HG02610 (cell line): ENCODE measurements at regions not wholly inside any gene's neighbourhood (a gene's known extent, or its start where the extent isn't known, plus 50 kb on each side); places are given as distances from the start of the nearest gene placed in this dataset.

Experiments used
- ATAC-seq: cut with Tn5 transposase; IDR thresholded peaks from one replicate; pipeline ENCODE4 v1.9.1; 2021; ENCODE audit warnings: mild to moderate bottlenecking, moderate library complexity; ENCODE audit not compliant: unreplicated experiment

GRCh38 chr2:147384659-147385058 is 460.2 kb upstream of the ACVR2A start:
- ATAC-seq: no peak

GRCh38 chr2:147382322-147382948 is 462.4 kb upstream of the ACVR2A start:
- ATAC-seq: no peak

GRCh38 chr2:147378403-147378802 is 466.4 kb upstream of the ACVR2A start:
- ATAC-seq: no peak

GRCh38 chr2:147375073-147375472 is 469.8 kb upstream of the ACVR2A start:
- ATAC-seq: no peak

GRCh38 chr2:147374423-147374811 is 470.4 kb upstream of the ACVR2A start:
- no peak for ATAC-seq

- no peak for ATAC-seq
Observed at GRCh38 chr2:147373800-147374422, 470.9 kb upstream of the ACVR2A start.

GRCh38 chr2:147368306-147368705 is 476.5 kb upstream of the ACVR2A start:
- no peak for ATAC-seq

- ATAC-seq: no peak
Observed at GRCh38 chr2:147366279-147366678, 478.6 kb upstream of the ACVR2A start.

GRCh38 chr2:147365622-147366021 is 479.2 kb upstream of the ACVR2A start:
- no peak for ATAC-seq

GRCh38 chr2:147364597-147364996 is 480.2 kb upstream of the ACVR2A start:
- peak; percentile 38 for ATAC-seq

GRCh38 chr2:147363181-147363580 is 481.6 kb upstream of the ACVR2A start:
- no peak for ATAC-seq

GRCh38 chr2:147358375-147358774 is 486.5 kb upstream of the ACVR2A start:
- no peak for ATAC-seq

GRCh38 chr2:147356157-147356556 is 488.7 kb upstream of the ACVR2A start:
- no peak for ATAC-seq

GRCh38 chr2:147355706-147356105 is 489.1 kb upstream of the ACVR2A start:
- no peak for ATAC-seq

GRCh38 chr2:147353072-147353381 is 491.8 kb upstream of the ACVR2A start:
- ATAC-seq: no peak

GRCh38 chr2:147352264-147353071 is 492.4 kb upstream of the ACVR2A start:
- no peak for ATAC-seq

- no peak for ATAC-seq
Observed at GRCh38 chr2:147351784-147352183, 493.0 kb upstream of the ACVR2A start.

- no peak for ATAC-seq
Observed at GRCh38 chr2:147348931-147349555, 495.8 kb upstream of the ACVR2A start.

- no peak for ATAC-seq
Observed at GRCh38 chr2:147346142-147346541, 498.7 kb upstream of the ACVR2A start.

GRCh38 chr2:147345246-147345645 is 499.6 kb upstream of the ACVR2A start:
- ATAC-seq: no peak

GRCh38 chr2:147342329-147342728 is 502.5 kb upstream of the ACVR2A start:
- ATAC-seq: no peak
